IPS-18a (cell line): ENCODE measurements at regions not wholly inside any gene's neighbourhood (a gene's known extent, or its start where the extent isn't known, plus 50 kb on each side); places are given as distances from the start of the nearest gene placed in this dataset.
"Not testable (repeated sequence)": the region's sequence is repeated elsewhere in the genome, so short reads cannot be mapped to it uniquely, and the experiment has no call there.

Experiments
- H3K27ac ChIP-seq: one replicate; pipeline ENCODE4 v1.5.1; 2013; ENCODE audit warnings: low read length
- H3K27me3 ChIP-seq: one replicate; pipeline ENCODE4 v1.6.1; 2013; ENCODE audit warnings: mild to moderate bottlenecking, low read length; ENCODE audit not compliant: control insufficient read depth, insufficient read depth
- H3K36me3 ChIP-seq: one replicate; pipeline ENCODE4 v1.6.1; 2013; ENCODE audit warnings: low read depth, low read length; ENCODE audit not compliant: control insufficient read depth
- H3K4me1 ChIP-seq: one replicate; pipeline ENCODE4 v1.6.1; 2013; ENCODE audit warnings: low read depth, low read length; ENCODE audit not compliant: control insufficient read depth
- H3K4me3 ChIP-seq: one replicate; pipeline ENCODE4 v1.5.1; 2013; ENCODE audit warnings: low read length
- H3K9ac ChIP-seq: one replicate; pipeline ENCODE4 v1.6.1; 2013; ENCODE audit warnings: mild to moderate bottlenecking, low read length, moderate library complexity
- H3K9me3 ChIP-seq: one replicate; pipeline ENCODE4 v1.6.1; 2013; ENCODE audit warnings: low read depth, low read length; ENCODE audit not compliant: control insufficient read depth

GRCh38 chr18:76715012-76715610, 107.2 kb upstream of the ZNF236 start:
- Histone ChIP-seq H3K9ac (no peak overlapping the region), H3K4me3 (no peak overlapping the region), H3K36me3 (no peaks in the 10 kb centered on the region), H3K27me3 (no peaks in the 10 kb centered on the region), H3K4me1 (no peaks in the 10 kb centered on the region), H3K27ac (no peak overlapping the region), H3K9me3 (no peaks in the 10 kb centered on the region)

- no peak overlapping the region for H3K27ac ChIP-seq
- no peaks in the 10 kb centered on the region for H3K36me3 ChIP-seq
- no peaks in the 10 kb centered on the region for H3K9me3 ChIP-seq
- H3K27me3 ChIP-seq = no peaks in the 10 kb centered on the region
- H3K4me1 ChIP-seq = no peaks in the 10 kb centered on the region
- no peak overlapping the region for H3K4me3 ChIP-seq
- H3K9ac ChIP-seq = no peak overlapping the region
Measured at GRCh38 chr18:76713432-76713831, 108.9 kb upstream of the ZNF236 start.

- H3K27me3 ChIP-seq = no peaks in the 10 kb centered on the region
- H3K9ac ChIP-seq = no peak overlapping the region
- H3K4me3 ChIP-seq = no peak overlapping the region
- no peak overlapping the region for H3K27ac ChIP-seq
- H3K9me3 ChIP-seq = no peaks in the 10 kb centered on the region
- H3K4me1 ChIP-seq = no peaks in the 10 kb centered on the region
- no peaks in the 10 kb centered on the region for H3K36me3 ChIP-seq
Measured at GRCh38 chr18:76712511-76713140, 109.7 kb upstream of the ZNF236 start.

GRCh38 chr18:76710646-76711520, 111.5 kb upstream of the ZNF236 start:
- no peaks in the 10 kb centered on the region for H3K36me3 ChIP-seq
- no peak overlapping the region for H3K27ac ChIP-seq
- H3K4me3 ChIP-seq = no peak overlapping the region
- H3K9ac ChIP-seq = no peak overlapping the region
- no peaks in the 10 kb centered on the region for H3K9me3 ChIP-seq
- H3K4me1 ChIP-seq = no peaks in the 10 kb centered on the region
- no peaks in the 10 kb centered on the region for H3K27me3 ChIP-seq

- Histone ChIP-seq H3K9me3 (no peaks in the 10 kb centered on the region), H3K27me3 (no peaks in the 10 kb centered on the region), H3K36me3 (no peaks in the 10 kb centered on the region), H3K9ac (no peak overlapping the region), H3K27ac (no peak overlapping the region), H3K4me1 (no peaks in the 10 kb centered on the region), H3K4me3 (no peak overlapping the region)
Measured at GRCh38 chr18:76709659-76710645, 112.4 kb upstream of the ZNF236 start.

- Histone ChIP-seq H3K9me3 (no peaks in the 10 kb centered on the region), H3K36me3 (no peaks in the 10 kb centered on the region), H3K4me3 (no peak overlapping the region), H3K27ac (no peak overlapping the region), H3K4me1 (no peaks in the 10 kb centered on the region), H3K27me3 (no peaks in the 10 kb centered on the region), H3K9ac (no peak overlapping the region)
Measured at GRCh38 chr18:76708722-76709353, 113.5 kb upstream of the ZNF236 start.

GRCh38 chr18:76708071-76708721, 114.2 kb upstream of the ZNF236 start:
- no peaks in the 10 kb centered on the region for H3K36me3 ChIP-seq
- H3K4me3 ChIP-seq = no peak overlapping the region
- no peaks in the 10 kb centered on the region for H3K27me3 ChIP-seq
- H3K9ac ChIP-seq = no peak overlapping the region
- H3K9me3 ChIP-seq = no peaks in the 10 kb centered on the region
- no peak overlapping the region for H3K27ac ChIP-seq
- no peaks in the 10 kb centered on the region for H3K4me1 ChIP-seq

GRCh38 chr18:76707534-76707933, 114.8 kb upstream of the ZNF236 start:
- no peak overlapping the region for H3K4me3 ChIP-seq
- H3K27me3 ChIP-seq = no peaks in the 10 kb centered on the region
- H3K27ac ChIP-seq = no peak overlapping the region
- no peaks in the 10 kb centered on the region for H3K4me1 ChIP-seq
- no peaks in the 10 kb centered on the region for H3K36me3 ChIP-seq
- H3K9ac ChIP-seq = no peak overlapping the region
- H3K9me3 ChIP-seq = no peaks in the 10 kb centered on the region

- H3K4me1 ChIP-seq, H3K9me3 ChIP-seq: not testable (repeated sequence)
Measured at GRCh38 chr18:76704589-76704988, 117.8 kb upstream of the ZNF236 start.

GRCh38 chr18:76699923-76700322, 122.4 kb upstream of the ZNF236 start:
- Histone ChIP-seq H3K9ac (no peak overlapping the region), H3K27ac (no peak overlapping the region), H3K36me3 (no peaks in the 10 kb centered on the region), H3K4me1 (peaks cover 6% of the 10 kb centered on the region), H3K4me3 (no peak overlapping the region), H3K27me3 (no peaks in the 10 kb centered on the region), H3K9me3 (no peaks in the 10 kb centered on the region)

More at GRCh38 chr18:76704589-76704988, 117.8 kb upstream of the ZNF236 start:
- not testable (repeated sequence) for H3K9ac ChIP-seq, H3K36me3 ChIP-seq, H3K27ac ChIP-seq, H3K27me3 ChIP-seq, H3K4me3 ChIP-seq
